GM12875 (cell line): ENCODE measurements at regions not wholly inside any gene's neighbourhood (a gene's known extent, or its start where the extent isn't known, plus 50 kb on each side); places are given as distances from the start of the nearest gene placed in this dataset.

Source experiments
- H3K4me3 ChIP-seq: one replicate; pipeline ENCODE4 v1.5.1; 2011; ENCODE audit warnings: low read depth, low read length, control low read depth
- TF ChIP-seq, protein P1 (sequence below): IDR thresholded peaks from 2 replicates; pipeline ENCODE4 v1.5.1; 2011; ENCODE audit warnings: low read depth, mild to moderate bottlenecking, control low read depth, inconsistent platforms, low read length, moderate library complexity, borderline replicate concordance; ENCODE audit not compliant: insufficient read depth

DNA sequence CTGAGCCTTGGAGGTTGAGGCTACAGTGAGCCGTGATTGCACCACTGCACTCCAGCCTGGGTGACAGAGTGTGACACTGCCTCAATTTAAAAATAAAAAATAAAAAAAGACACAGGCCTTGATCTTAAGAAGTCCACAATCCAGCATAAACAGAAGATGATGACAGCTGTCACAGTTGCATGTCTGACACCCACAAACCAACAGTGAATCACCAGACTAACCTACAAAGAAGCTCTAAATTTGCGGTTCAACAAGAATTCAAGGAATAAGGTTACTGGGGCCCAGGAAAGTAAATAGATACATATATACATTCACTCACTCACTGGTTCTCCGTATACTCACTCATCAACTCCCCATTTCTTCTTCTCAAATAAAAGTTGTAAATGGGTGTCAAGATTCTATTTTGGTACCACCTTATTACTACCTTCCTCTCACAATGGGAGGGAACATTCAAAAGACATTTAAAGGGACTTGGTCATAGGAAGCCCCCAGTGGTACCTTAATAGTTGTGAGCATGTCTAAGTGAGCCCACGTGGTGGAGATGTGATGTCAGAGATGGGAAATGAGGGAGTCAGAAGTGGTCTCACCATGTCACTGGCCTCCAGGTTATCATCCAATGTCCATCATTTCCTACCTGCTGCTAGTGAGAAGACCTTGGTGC, 66.9 kb upstream of the PRDX6 start:
- no peak overlapping the region for H3K4me3 ChIP-seq
- TF ChIP-seq, protein P1, sequence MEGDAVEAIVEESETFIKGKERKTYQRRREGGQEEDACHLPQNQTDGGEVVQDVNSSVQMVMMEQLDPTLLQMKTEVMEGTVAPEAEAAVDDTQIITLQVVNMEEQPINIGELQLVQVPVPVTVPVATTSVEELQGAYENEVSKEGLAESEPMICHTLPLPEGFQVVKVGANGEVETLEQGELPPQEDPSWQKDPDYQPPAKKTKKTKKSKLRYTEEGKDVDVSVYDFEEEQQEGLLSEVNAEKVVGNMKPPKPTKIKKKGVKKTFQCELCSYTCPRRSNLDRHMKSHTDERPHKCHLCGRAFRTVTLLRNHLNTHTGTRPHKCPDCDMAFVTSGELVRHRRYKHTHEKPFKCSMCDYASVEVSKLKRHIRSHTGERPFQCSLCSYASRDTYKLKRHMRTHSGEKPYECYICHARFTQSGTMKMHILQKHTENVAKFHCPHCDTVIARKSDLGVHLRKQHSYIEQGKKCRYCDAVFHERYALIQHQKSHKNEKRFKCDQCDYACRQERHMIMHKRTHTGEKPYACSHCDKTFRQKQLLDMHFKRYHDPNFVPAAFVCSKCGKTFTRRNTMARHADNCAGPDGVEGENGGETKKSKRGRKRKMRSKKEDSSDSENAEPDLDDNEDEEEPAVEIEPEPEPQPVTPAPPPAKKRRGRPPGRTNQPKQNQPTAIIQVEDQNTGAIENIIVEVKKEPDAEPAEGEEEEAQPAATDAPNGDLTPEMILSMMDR = no peak

DNA sequence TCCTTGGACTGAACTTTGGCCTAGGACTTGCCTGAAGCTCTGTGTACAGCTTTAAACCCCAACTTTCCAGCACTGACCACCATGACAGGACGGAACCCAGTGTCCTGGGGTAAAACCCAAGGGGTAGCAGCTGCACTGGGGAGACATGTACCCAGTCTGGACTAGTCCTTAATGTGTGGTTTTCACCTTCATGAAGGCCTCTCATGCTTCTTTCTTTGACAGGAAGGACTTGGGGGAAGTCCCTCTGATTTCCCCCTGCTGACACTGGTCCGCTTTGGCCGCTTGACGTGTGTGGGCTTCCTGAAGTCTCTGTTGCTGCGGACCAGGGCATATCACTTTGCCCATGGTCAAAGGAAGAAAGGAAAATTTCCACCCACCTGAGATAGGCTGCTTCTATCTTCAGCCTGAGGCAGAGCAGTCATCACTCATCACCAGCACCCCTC, 66.3 kb upstream of the PRDX6 start:
- H3K4me3 ChIP-seq = peak overlapping the region; percentile 0
- TF ChIP-seq, protein P1 = no peak

DNA sequence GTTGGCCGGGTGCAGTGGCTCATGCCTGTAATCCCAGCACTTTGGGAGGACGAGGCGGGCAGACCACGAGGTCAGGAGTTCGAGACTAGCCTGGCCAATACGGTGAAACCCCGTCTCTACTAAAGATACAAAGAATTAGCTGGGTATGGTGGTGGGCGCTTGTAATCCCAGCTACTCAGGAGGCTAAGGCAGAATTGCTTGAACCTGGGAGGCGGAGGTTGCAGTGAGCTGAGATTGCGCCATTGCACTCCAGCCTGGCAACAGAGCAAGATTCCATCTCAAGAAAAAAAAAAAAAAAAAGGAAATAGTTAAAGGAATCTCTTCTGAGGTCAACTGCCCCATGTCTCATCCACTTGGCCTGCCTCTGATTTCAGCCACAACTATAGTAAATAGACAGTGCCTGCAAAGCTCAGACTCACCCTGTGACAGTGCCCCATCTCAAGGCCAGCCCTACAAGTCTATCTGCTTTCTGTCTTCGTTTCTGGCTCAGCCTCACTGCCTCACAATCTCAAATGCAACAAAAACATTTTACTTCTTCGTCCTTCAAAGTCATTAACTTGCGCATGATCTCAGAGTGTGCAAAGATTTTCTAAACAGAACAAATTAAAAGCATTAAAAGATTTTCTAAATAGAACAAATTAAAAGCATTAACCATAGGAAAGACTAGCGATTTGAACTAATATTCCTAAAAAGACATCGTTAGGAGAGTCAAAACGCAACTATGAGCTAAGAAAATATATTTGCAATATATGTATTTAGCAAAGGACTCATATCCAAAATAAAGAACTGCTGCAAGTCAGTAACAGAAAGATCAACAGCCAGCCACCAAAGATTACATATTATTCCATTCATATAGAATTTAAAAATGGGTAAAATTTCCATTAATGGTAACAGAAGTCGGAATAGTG, 65.0 kb upstream of the PRDX6 start:
- TF ChIP-seq, protein P1 = no peak
- H3K4me3 ChIP-seq = no peak overlapping the region

DNA sequence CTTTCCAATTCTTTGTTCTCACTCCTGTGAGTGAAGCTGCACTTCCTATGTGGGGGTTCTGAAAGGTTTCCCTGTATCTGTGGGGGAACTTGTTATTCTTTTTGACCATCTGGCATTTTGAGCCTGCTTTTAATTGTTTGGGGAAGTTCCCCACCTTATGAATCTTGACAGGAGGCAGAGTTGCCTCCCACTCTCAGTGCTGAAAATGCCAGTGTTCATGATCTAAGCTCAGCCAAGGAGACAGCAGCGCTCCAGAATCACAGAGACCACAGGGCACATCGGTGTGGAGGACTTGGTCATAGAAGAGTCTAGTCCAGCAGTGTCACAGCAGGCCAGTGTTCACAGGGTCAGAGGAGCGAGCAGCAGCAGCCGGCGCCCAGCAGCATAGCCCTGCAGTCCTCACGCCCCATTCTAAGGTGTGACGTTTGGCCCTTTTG, 63.8 kb upstream of the PRDX6 start:
- peak overlapping the region; percentile 29 for H3K4me3 ChIP-seq
- TF ChIP-seq, protein P1 = no peak

DNA sequence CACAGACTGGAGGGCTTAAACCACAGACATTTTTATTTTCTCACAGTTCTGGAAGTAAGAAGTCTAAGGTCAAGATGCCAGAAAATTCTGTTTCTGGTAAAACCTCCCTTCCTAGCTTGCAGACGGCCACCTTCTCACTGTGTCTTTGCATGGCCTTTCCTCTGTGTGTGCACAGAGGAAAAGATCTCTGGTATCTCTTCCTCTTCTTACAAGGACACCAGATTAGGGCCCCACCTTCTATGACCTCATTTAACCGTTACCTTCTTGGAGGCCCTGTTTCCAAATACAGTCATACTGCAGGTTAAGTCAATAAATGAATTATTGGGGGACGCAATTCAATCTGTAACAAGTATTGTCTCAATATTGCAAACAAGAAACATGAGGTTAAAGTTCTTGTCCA, 63.0 kb upstream of the PRDX6 start:
- TF ChIP-seq, protein P1 = no peak
- no peak overlapping the region for H3K4me3 ChIP-seq

DNA sequence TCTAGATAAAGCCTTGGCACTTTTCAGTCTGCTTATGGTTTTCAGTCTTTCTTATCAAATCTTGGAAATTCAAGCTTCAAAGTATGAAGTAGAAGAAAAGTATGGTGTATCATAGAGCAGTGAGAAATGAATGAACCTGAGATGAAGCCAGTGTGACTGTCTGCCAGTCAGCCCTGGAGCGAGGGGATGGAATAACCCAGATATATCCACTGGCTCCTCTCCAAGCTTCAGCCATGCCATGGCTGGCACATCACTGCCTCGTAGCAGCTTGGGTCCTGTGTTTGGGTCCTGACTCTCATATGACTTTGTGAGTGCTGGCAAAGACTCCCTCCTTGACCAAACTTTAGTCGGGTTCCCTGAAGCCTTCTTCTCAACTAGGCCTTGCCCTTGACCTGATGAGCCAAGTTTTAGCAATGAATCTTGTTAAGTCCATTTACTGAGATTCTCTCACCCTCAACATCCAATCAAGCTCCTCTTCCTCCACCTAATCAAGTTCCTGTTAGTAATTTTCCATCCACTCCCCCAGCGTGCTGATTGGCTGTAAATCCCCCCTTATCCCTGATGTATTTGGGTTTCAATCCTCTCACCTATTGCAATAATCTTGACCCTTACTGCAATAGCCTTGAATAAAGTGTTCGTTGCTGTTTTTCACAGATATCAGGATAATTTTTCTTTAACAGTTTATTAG, 62.5 kb upstream of the PRDX6 start:
- H3K4me3 ChIP-seq = no peak overlapping the region
- TF ChIP-seq, protein P1 = no peak
